HepG2 (cell line): ENCODE measurements at regions not wholly inside any gene's neighbourhood (a gene's known extent, or its start where the extent isn't known, plus 50 kb on each side); places are given as distances from the start of the nearest gene placed in this dataset.

ENCODE experiments used
- ATAC-seq: fragments of 200-7000 bp; cut with Tn5 transposase; 3 replicates; pipeline ENCODE4 v1.9.1; 2020; ENCODE audit warnings: mild to moderate bottlenecking, moderate library complexity
- BruUV-seq: library from RNA; stranded (reverse); fragments of 400-500 nt; replicated peaks from 2 replicates; lab custom pipeline; 2021; lab: Mats Ljungman, UMichigan
- CTCF ChIA-PET: fragments of 300-600 bp; formaldehyde crosslinking; extraction: SDS; loops from one replicate; lab custom pipeline; 2021; ENCODE audit warnings: low total read pairs, inconsistent platforms, low intra/inter-chr PET ratio; lab: Yijun Ruan, JAX
- POLR2A ChIA-PET: fragments of 350-600 bp; sonication (Branson Sonifier 250); formaldehyde crosslinking; loops from one replicate; lab custom pipeline; 2020; ENCODE audit warnings: antibody characterized with exemption, inconsistent platforms; lab: Yijun Ruan, JAX
- DNase-seq: peaks from one replicate; pipeline ENCODE4 v3.0.0-alpha.2; 2015; ENCODE audit warnings: low spot score
- FAIRE-seq: peaks from 3 replicates; lab custom pipeline; 2011; peaks lifted over from hg19 to GRCh38; lab: Jason Lieb, UNC
- H2AFZ ChIP-seq: one replicate; pipeline ENCODE4 v1.6.1; 2011; ENCODE audit warnings: low read length, inconsistent platforms
- H3K27ac ChIP-seq: fragments of 300-600 bp; 3 replicates; pipeline ENCODE4 v1.8.0; 2011; ENCODE audit warnings: mixed run types, mild to moderate bottlenecking, mixed read lengths, low read length, inconsistent platforms; ENCODE audit not compliant: insufficient read depth; ENCODE audit errors: extremely low read length
- H3K27me3 ChIP-seq, 2 experiments: fragments of 200-600 bp in 1 of 2; 2 replicates in 1 of 2; 3 replicates in 1 of 2; pipeline versions ENCODE4 v1.6.0 to v1.8.0; 2011; ENCODE audit warnings: low read length in 2 of 2, mild to moderate bottlenecking in 2 of 2, moderate library complexity in 2 of 2, inconsistent platforms in 1 of 2; ENCODE audit not compliant: insufficient read depth in 2 of 2, control insufficient read depth in 1 of 2
- H3K36me3 ChIP-seq, 2 experiments: fragments of 200-600 bp in 1 of 2; replicated peaks in 1 of 2; 2 replicates in 1 of 2; 3 replicates in 1 of 2; pipeline versions ENCODE4 v1.5.1 to v1.8.0; 2011; ENCODE audit warnings: low read length in 2 of 2, inconsistent platforms in 1 of 2; ENCODE audit not compliant: insufficient read depth in 2 of 2, control insufficient read depth in 1 of 2
- H3K4me1 ChIP-seq: 2 replicates; pipeline ENCODE4 v1.5.1; 2012; ENCODE audit warnings: low read length, inconsistent platforms; ENCODE audit not compliant: insufficient read depth
- H3K4me2 ChIP-seq: 2 replicates; pipeline ENCODE4 v1.6.0; 2011; ENCODE audit warnings: low read depth, low read length, inconsistent platforms
- H3K4me3 ChIP-seq, 3 experiments: fragments of 200-600 bp in 1 of 3; sonication (generic), shearing (Covaris generic) in 1 of 3; replicated peaks in 1 of 3; 2 replicates each; pipeline ENCODE4 v1.5.1; 2011 to 2016; ENCODE audit warnings: low read length in 3 of 3, inconsistent platforms in 2 of 3, low read depth in 2 of 3, mild to moderate bottlenecking in 2 of 3, control low read depth in 1 of 3, mixed read lengths in 1 of 3; ENCODE audit not compliant: insufficient read depth in 1 of 3
- H3K79me2 ChIP-seq: one replicate; pipeline ENCODE4 v1.6.1; 2011; ENCODE audit warnings: low read length, inconsistent platforms; ENCODE audit not compliant: insufficient read depth
- H3K9ac ChIP-seq: 2 replicates; pipeline ENCODE4 v1.6.0; 2011; ENCODE audit warnings: mild to moderate bottlenecking, low read depth, low read length, inconsistent platforms; ENCODE audit not compliant: insufficient read depth
- H3K9me3 ChIP-seq: 2 replicates; pipeline ENCODE4 v1.5.1; 2012; ENCODE audit warnings: mild to moderate bottlenecking, low read length
- H4K20me1 ChIP-seq: 2 replicates; pipeline ENCODE4 v1.6.0; 2011; ENCODE audit warnings: inconsistent platforms, mild to moderate bottlenecking, low read length, moderate library complexity; ENCODE audit not compliant: insufficient read depth
- BHLHE40 ChIP-seq: IDR thresholded peaks from 2 replicates; pipeline ENCODE4 v1.6.1; 2011; ENCODE audit warnings: low read length, improper control_type of control experiment
- PHB2 ChIP-seq: fragments of 450-650 bp; IDR thresholded peaks from 2 replicates; pipeline ENCODE4 v1.6.1; 2018; ENCODE audit not compliant: partially characterized antibody
- ZBTB14 ChIP-seq: sonication (generic); formaldehyde crosslinking; IDR thresholded peaks from 2 replicates; pipeline ENCODE4 v1.4.0; 2020; ENCODE audit warnings: missing genetic modification reagents
- ZNF350 ChIP-seq: sonication (generic); formaldehyde crosslinking; IDR thresholded peaks from 2 replicates; pipeline ENCODE4 v1.4.0; 2020; ENCODE audit warnings: mild to moderate bottlenecking, low read depth, missing genetic modification reagents, borderline replicate concordance
- ZNF484 ChIP-seq: sonication (generic); formaldehyde crosslinking; IDR thresholded peaks from 2 replicates; pipeline ENCODE4 v1.5.1; 2020; ENCODE audit warnings: mild to moderate bottlenecking, low read depth, missing genetic modification reagents, borderline replicate concordance
- ZNF615 ChIP-seq: sonication (generic); formaldehyde crosslinking; IDR thresholded peaks from 2 replicates; pipeline ENCODE4 v1.5.0; 2020; ENCODE audit warnings: mild to moderate bottlenecking, missing genetic modification reagents, borderline replicate concordance
- ZNF616 ChIP-seq: sonication (generic); formaldehyde crosslinking; IDR thresholded peaks from 2 replicates; pipeline ENCODE4 v1.5.0; 2020; ENCODE audit warnings: low read depth, mild to moderate bottlenecking, missing genetic modification reagents
- ZNF879 ChIP-seq: sonication (generic); formaldehyde crosslinking; IDR thresholded peaks from 2 replicates; pipeline ENCODE4 v1.8.1; 2023; ENCODE audit warnings: missing genetic modification reagents
- WGBS: methylation state at CpG from one replicate; pipeline ENCODE4 v1.1.6; 2017; ENCODE audit warnings: low lambda C conversion rate; 5-methylcytosine and 5-hydroxymethylcytosine counted together
- in situ Hi-C: cut with HindIII; loops from 2 replicates; pipeline ENCODE4 v1.10.0; 2017; ENCODE audit warnings: low pct_unique_long_range_greater_than_20kb; ENCODE audit not compliant: extremely low pct_ligation_motif_present
- intact Hi-C: fragments of 100-400 bp; cut with micrococcal nuclease; formaldehyde crosslinking; loops from one replicate; pipeline ENCODE4 v1.10.0; 2022; ENCODE audit not compliant: unreplicated experiment

GRCh38 chr19:30307191-30307974 is 64.8 kb upstream of the ZNF536 start:
- Histone ChIP-seq H2AFZ (no peak overlapping the region), H3K9ac (no peak overlapping the region), H3K27me3 (no peaks in the 10 kb centered on the region; a peak in 1 of 5 replicates)
- ATAC-seq: no peak
- TF ChIP-seq ZNF350 (CRISPR knock-in tag): no peak
- TF ChIP-seq BHLHE40: no peak
- no peak for TF ChIP-seq ZNF484 (CRISPR knock-in tag)
- no peak for TF ChIP-seq ZBTB14 (CRISPR knock-in tag)
- TF ChIP-seq ZNF615 (CRISPR knock-in tag): no peak
- TF ChIP-seq ZNF879: no peak
- no peak for TF ChIP-seq PHB2
- TF ChIP-seq ZNF616 (CRISPR knock-in tag): no peak
- TF ChIP-seq, all 625 proteins: peak for 0
- ChIA-PET POLR2A (no interaction called here), CTCF (no interaction called here)
- H3K36me3 ChIP-seq: no peaks in the 10 kb centered on the region
- no peak overlapping the region for H3K27ac ChIP-seq
- in situ Hi-C loops: no loop called here
- H3K4me2 ChIP-seq: no peak overlapping the region
- FAIRE-seq (no peak), DNase-seq (no peak)
- BruUV-seq: no TSS peak
- WGBS: 11% methylated on average over 13 of the region's 13 CpGs
- H4K20me1 ChIP-seq: no peaks in the 10 kb centered on the region
- H3K79me2 ChIP-seq: no peaks in the 10 kb centered on the region
- intact Hi-C loops: no loop called here
- H3K4me1 ChIP-seq: no peaks in the 10 kb centered on the region
- H3K9me3 ChIP-seq: no peaks in the 10 kb centered on the region
- no peak overlapping the region for H3K4me3 ChIP-seq
